SU-DHL-6 (cell line): ENCODE measurements at regions not wholly inside any gene's neighbourhood (a gene's known extent, or its start where the extent isn't known, plus 50 kb on each side); places are given as distances from the start of the nearest gene placed in this dataset.

Experiments used
- H2AFZ ChIP-seq: fragments of 200-600 bp; sonication (generic); 2 replicates; pipeline ENCODE4 v1.6.1; 2014; ENCODE audit warnings: low read depth, mild to moderate bottlenecking, moderate library complexity, mixed read lengths, antibody characterized with exemption, low read length; ENCODE audit not compliant: severe bottlenecking
- H3F3A ChIP-seq: fragments of 200-600 bp; shearing (Covaris generic); 2 replicates; pipeline ENCODE4 v1.6.0; 2016; ENCODE audit warnings: antibody characterized with exemption, mild to moderate bottlenecking; ENCODE audit not compliant: insufficient read depth
- H3K27ac ChIP-seq: fragments of 200-600 bp; sonication (generic); 2 replicates; pipeline ENCODE4 v1.5.1; 2016; ENCODE audit warnings: low read depth, mild to moderate bottlenecking, low read length, moderate library complexity, mixed read lengths
- H3K27me3 ChIP-seq: fragments of 200-600 bp; sonication (generic), shearing (Covaris generic); 2 replicates; pipeline ENCODE4 v1.6.0; 2014; ENCODE audit warnings: mild to moderate bottlenecking, low read length
- H3K36me3 ChIP-seq: fragments of 200-600 bp; sonication (generic); 2 replicates; pipeline ENCODE4 v1.6.1; 2014; ENCODE audit warnings: mild to moderate bottlenecking, low read length, mixed read lengths
- H3K4me2 ChIP-seq: fragments of 300-600, 200-600 bp; shearing (Covaris generic), sonication (generic); 2 replicates; pipeline ENCODE4 v1.6.0; 2014; ENCODE audit warnings: low read length, low read depth, mild to moderate bottlenecking; ENCODE audit not compliant: poor library complexity, severe bottlenecking
- H3K4me3 ChIP-seq: fragments of 200-600 bp; sonication (generic); 2 replicates; pipeline ENCODE4 v1.5.1; 2014; ENCODE audit warnings: antibody characterized with exemption, low read length, mild to moderate bottlenecking, mixed read lengths; ENCODE audit not compliant: insufficient read depth, poor library complexity, severe bottlenecking
- H3K79me2 ChIP-seq: fragments of 200-600 bp; sonication (generic); 2 replicates; pipeline ENCODE4 v1.6.1; 2014; ENCODE audit warnings: mild to moderate bottlenecking, low read length, moderate library complexity; ENCODE audit not compliant: insufficient read depth
- H3K9ac ChIP-seq: fragments of 200-600 bp; sonication (generic); 2 replicates; pipeline ENCODE4 v1.7.0; 2014; ENCODE audit warnings: mild to moderate bottlenecking, low read length
- H3K9me2 ChIP-seq: fragments of 200-600 bp; sonication (generic); replicated peaks from 2 replicates; pipeline ENCODE4 v1.6.1; 2014; ENCODE audit warnings: low read length; ENCODE audit not compliant: insufficient read depth
- H3K9me3 ChIP-seq: fragments of 200-600 bp; sonication (generic); 2 replicates; pipeline ENCODE4 v1.6.1; 2014; ENCODE audit warnings: low read length, mixed read lengths; ENCODE audit not compliant: insufficient read depth
- H4K20me1 ChIP-seq: fragments of 200-600 bp; sonication (generic); 2 replicates; pipeline ENCODE4 v1.6.1; 2014; ENCODE audit warnings: low read depth, mild to moderate bottlenecking, antibody characterized with exemption, low read length, moderate library complexity, mixed read lengths
- EZH2phosphoT487 ChIP-seq: fragments of 200-600 bp; sonication (generic), shearing (Covaris generic); conservative IDR thresholded peaks from 2 replicates; pipeline ENCODE4 v1.6.1; 2018; ENCODE audit warnings: mild to moderate bottlenecking, antibody characterized with exemption, low read length, moderate library complexity, mixed read lengths
- TF ChIP-seq, protein P1 (sequence below): fragments of 200-600 bp; sonication (generic); IDR thresholded peaks from one replicate; pipeline ENCODE4 v1.5.1; 2017; ENCODE audit warnings: antibody characterized with exemption, mild to moderate bottlenecking, low read length, moderate library complexity; ENCODE audit not compliant: insufficient read depth, poor library complexity, severe bottlenecking

DNA sequence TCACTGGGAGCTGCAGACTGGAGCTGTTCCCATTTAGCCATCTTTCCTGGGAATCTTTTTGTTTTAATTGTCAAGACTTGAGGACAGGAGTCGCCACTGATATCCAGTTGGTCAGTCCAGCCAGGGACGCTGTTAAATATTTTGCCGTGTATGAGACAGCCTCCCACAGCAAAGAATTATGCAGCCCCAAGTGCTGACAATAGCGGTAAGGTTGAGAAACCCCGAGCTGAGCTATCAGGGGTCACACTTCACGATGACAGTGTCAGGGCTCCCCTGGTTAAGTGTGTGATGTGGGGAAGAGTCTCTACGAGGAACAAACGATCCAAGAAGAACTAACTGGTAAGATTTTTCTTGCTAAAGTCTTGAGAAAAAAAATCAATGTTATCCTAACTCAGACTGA, 372.0 kb upstream of the MPDZ start:
- Histone ChIP-seq H3K9me2 (no peaks in the 10 kb centered on the region), H3K36me3 (no peaks in the 10 kb centered on the region), H3K27ac (no peak overlapping the region), H3K9ac (no peak overlapping the region), H3F3A (no peaks in the 10 kb centered on the region), H4K20me1 (no peaks in the 10 kb centered on the region), H3K4me3 (no peak overlapping the region), H3K27me3 (no peaks in the 10 kb centered on the region), H3K9me3 (no peaks in the 10 kb centered on the region), H3K79me2 (no peaks in the 10 kb centered on the region), H2AFZ (no peak overlapping the region), H3K4me2 (no peak overlapping the region)
- TF ChIP-seq, protein P1, sequence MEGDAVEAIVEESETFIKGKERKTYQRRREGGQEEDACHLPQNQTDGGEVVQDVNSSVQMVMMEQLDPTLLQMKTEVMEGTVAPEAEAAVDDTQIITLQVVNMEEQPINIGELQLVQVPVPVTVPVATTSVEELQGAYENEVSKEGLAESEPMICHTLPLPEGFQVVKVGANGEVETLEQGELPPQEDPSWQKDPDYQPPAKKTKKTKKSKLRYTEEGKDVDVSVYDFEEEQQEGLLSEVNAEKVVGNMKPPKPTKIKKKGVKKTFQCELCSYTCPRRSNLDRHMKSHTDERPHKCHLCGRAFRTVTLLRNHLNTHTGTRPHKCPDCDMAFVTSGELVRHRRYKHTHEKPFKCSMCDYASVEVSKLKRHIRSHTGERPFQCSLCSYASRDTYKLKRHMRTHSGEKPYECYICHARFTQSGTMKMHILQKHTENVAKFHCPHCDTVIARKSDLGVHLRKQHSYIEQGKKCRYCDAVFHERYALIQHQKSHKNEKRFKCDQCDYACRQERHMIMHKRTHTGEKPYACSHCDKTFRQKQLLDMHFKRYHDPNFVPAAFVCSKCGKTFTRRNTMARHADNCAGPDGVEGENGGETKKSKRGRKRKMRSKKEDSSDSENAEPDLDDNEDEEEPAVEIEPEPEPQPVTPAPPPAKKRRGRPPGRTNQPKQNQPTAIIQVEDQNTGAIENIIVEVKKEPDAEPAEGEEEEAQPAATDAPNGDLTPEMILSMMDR = no peak
- TF ChIP-seq EZH2phosphoT487 = no peak

DNA sequence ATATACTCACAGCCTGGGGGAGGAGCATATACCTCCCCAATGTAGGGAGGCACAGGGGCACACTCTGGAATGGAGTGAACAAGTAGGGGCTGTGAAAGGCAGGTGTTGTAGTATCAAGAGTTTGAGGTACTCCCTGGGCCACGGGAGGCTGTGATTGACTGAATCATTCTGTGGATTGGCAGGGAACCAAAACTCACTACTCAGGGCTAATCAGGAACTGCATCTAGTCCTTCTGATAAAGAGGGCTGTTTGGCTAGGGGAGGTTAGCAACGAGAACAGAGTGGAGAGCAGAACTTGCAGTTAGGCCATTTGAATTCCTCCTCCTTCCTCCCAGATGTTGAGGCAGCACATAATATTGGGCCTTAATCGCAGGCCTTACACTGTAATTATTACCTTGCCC, 369.2 kb upstream of the MPDZ start:
- Histone ChIP-seq H3K79me2 (no peaks in the 10 kb centered on the region), H3K9me3 (no peaks in the 10 kb centered on the region), H3K27me3 (no peaks in the 10 kb centered on the region), H3K36me3 (no peaks in the 10 kb centered on the region), H4K20me1 (no peaks in the 10 kb centered on the region), H3F3A (no peaks in the 10 kb centered on the region), H3K9ac (no peak overlapping the region), H3K9me2 (no peaks in the 10 kb centered on the region), H3K4me2 (no peak overlapping the region), H3K4me3 (no peak overlapping the region), H3K27ac (no peak overlapping the region), H2AFZ (no peak overlapping the region)
- TF ChIP-seq EZH2phosphoT487 = no peak

DNA sequence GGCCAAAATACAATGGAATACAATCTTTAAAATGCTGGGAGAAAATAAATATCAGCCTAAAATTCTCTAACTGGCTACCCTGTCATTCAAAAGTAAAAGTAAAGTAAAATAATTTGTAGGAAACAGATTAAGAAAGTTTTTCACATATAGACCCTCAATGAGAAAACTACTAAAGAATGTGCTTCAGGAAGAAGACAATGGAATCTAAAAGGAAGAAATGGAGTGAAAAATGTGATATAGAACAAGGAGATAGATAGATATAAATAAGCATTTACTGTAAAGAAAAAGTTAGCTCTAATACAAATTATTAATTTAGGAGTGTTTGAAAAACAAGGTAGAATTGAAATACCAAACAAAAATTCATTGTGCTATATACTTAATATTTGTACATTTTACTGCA, 368.6 kb upstream of the MPDZ start:
- Histone ChIP-seq H3K4me2 (no peak overlapping the region), H2AFZ (no peak overlapping the region), H3K27me3 (no peaks in the 10 kb centered on the region), H3K4me3 (no peak overlapping the region), H3K9me2 (no peaks in the 10 kb centered on the region), H3K79me2 (no peaks in the 10 kb centered on the region), H3K9me3 (no peaks in the 10 kb centered on the region), H4K20me1 (no peaks in the 10 kb centered on the region), H3K36me3 (no peaks in the 10 kb centered on the region), H3K27ac (no peak overlapping the region), H3K9ac (no peak overlapping the region), H3F3A (no peaks in the 10 kb centered on the region)
- TF ChIP-seq, protein P1 = no peak
- no peak for TF ChIP-seq EZH2phosphoT487

DNA sequence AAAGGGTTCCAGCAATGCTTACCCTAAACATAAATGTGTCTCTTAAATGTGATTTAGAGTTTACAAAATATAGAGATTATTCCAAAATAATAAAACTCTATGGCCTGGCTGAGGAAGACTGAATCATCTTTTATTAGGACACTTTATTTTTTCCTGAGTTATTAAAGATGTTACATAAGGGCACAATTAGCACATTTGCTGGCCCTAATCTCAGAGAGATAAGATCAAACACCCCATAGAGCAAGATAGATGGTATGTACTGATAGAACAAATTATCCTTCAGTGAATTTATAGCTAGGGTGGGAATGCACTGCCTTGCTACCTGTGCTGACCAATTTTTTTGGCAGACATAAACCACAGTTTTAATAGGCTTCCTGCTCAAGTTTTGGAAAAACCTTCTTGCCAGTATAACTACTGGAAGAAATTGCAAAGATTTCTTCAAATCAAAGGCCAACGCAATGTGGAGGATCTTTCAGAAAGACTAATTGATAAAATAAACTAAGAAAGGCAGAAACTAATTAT, 367.1 kb upstream of the MPDZ start:
- no peaks in the 10 kb centered on the region for H3K36me3 ChIP-seq
- no peaks in the 10 kb centered on the region for H3K27me3 ChIP-seq
- no peak overlapping the region for H2AFZ ChIP-seq
- no peak overlapping the region for H3K9ac ChIP-seq
- no peak overlapping the region for H3K4me3 ChIP-seq
- no peaks in the 10 kb centered on the region for H3K9me3 ChIP-seq
- H4K20me1 ChIP-seq = no peaks in the 10 kb centered on the region
- H3F3A ChIP-seq = no peaks in the 10 kb centered on the region
- H3K9me2 ChIP-seq = no peaks in the 10 kb centered on the region
- H3K4me2 ChIP-seq = no peak overlapping the region
- H3K27ac ChIP-seq = no peak overlapping the region
- H3K79me2 ChIP-seq = no peaks in the 10 kb centered on the region
- TF ChIP-seq, protein P1 = no peak
